ENCODE measurements at regions not wholly inside any gene's neighbourhood (a gene's known extent, or its start where the extent isn't known, plus 50 kb on each side); places are given as distances from the start of the nearest gene placed in this dataset.

GRCh38 chr14:47826809-47827208 lies 151.4 kb upstream of the MDGA2 start:
- Histone ChIP-seq H3K9me3 (ENCODE audit: control insufficient read depth, insufficient read depth, low read depth, low read length) (no peaks in the 10 kb centered on the region), H3K36me3 (ENCODE audit: control insufficient read depth in 2 of 2, insufficient read depth in 1 of 2, low read length in 2 of 2) (no peaks in the 10 kb centered on the region), H3K4me1 (ENCODE audit: control insufficient read depth, insufficient read depth, low read length) (no peaks in the 10 kb centered on the region), H3K27ac (ENCODE audit: extremely low read depth, low read depth, low read length) (no peak overlapping the region), H3K4me3 (ENCODE audit: low read depth, low read length) (no peak overlapping the region)
- ChIA-PET POLR2A (no interaction called here), CTCF (interaction anchor here (0.6 kb wide), 1 partner anchor 16 kb away, joined by 3 read pairs; no protein-coding TSS in a partner anchor)
- TF ChIP-seq ZNF16 (tag by site-specific recombination; IDR thresholded peaks at IDR 0.05; ENCODE audit: low read depth) (no peak), ZNF239 (tag by site-specific recombination; IDR thresholded peaks at IDR 0.05) (no peak), ZNF311 (tag by site-specific recombination; IDR thresholded peaks at IDR 0.05; ENCODE audit: borderline replicate concordance) (no peak), ZNF140 (tag by site-specific recombination; IDR thresholded peaks at IDR 0.05) (no peak)

- Histone ChIP-seq H3K9me3 (ENCODE audit: control insufficient read depth, insufficient read depth, low read depth, low read length) (no peaks in the 10 kb centered on the region), H3K27ac (ENCODE audit: extremely low read depth, low read depth, low read length) (no peak overlapping the region), H3K4me1 (ENCODE audit: control insufficient read depth, insufficient read depth, low read length) (no peaks in the 10 kb centered on the region), H3K36me3 (ENCODE audit: control insufficient read depth in 2 of 2, insufficient read depth in 1 of 2, low read length in 2 of 2) (no peaks in the 10 kb centered on the region), H3K4me3 (ENCODE audit: low read depth, low read length) (no peak overlapping the region)
- TF ChIP-seq ZNF623 (tag by site-specific recombination; IDR thresholded peaks at IDR 0.05): no peak
- no peak for TF ChIP-seq ZNF843 (tag by site-specific recombination; IDR thresholded peaks at IDR 0.05)
- no peak for TF ChIP-seq ZBTB48 (tag by site-specific recombination; IDR thresholded peaks at IDR 0.05)
- no peak for TF ChIP-seq ZNF132 (tag by site-specific recombination; IDR thresholded peaks at IDR 0.05; ENCODE audit: borderline replicate concordance)
- no peak for TF ChIP-seq ZNF521 (tag by site-specific recombination; IDR thresholded peaks at IDR 0.05)
- CTCF ChIA-PET: no interaction called here
- POLR2A ChIA-PET: no interaction called here
These were observed 146.9 kb upstream of the MDGA2 start for GRCh38 chr14:47822326-47822725.

GRCh38 chr14:47821135-47821534 lies 145.7 kb upstream of the MDGA2 start:
- CTCF ChIA-PET: no interaction called here
- H3K27ac ChIP-seq (ENCODE audit: extremely low read depth, low read depth, low read length): no peak overlapping the region
- POLR2A ChIA-PET: no interaction called here
- TF ChIP-seq ZNF133 (tag by site-specific recombination; IDR thresholded peaks at IDR 0.05): no peak
- TF ChIP-seq GLIS1 (tag by site-specific recombination; IDR thresholded peaks at IDR 0.05): no peak
- no peak for TF ChIP-seq ZNF26 (tag by site-specific recombination; IDR thresholded peaks at IDR 0.05)
- TF ChIP-seq ZNF707 (tag by site-specific recombination; IDR thresholded peaks at IDR 0.05): no peak
- no peak for TF ChIP-seq HOXA7 (CRISPR knock-in tag; IDR thresholded peaks at IDR 0.05; ENCODE audit: borderline replicate concordance)
- no peak for TF ChIP-seq ZFP3 (tag by site-specific recombination; IDR thresholded peaks at IDR 0.05; ENCODE audit: low read depth)
- TF ChIP-seq ZNF184 (tag by site-specific recombination; IDR thresholded peaks at IDR 0.05): no peak
- TF ChIP-seq ZNF23 (tag by site-specific recombination; IDR thresholded peaks at IDR 0.05; ENCODE audit: borderline replicate concordance): no peak
- no peak for TF ChIP-seq ZNF214 (tag by site-specific recombination; IDR thresholded peaks at IDR 0.05; ENCODE audit: borderline replicate concordance)
- TF ChIP-seq ZNF792 (tag by site-specific recombination; IDR thresholded peaks at IDR 0.05): no peak
- TF ChIP-seq ZNF623 (tag by site-specific recombination; IDR thresholded peaks at IDR 0.05): no peak
- no peak for TF ChIP-seq ZNF621 (tag by site-specific recombination; IDR thresholded peaks at IDR 0.05)
- TF ChIP-seq ZNF664 (tag by site-specific recombination; IDR thresholded peaks at IDR 0.05): no peak
- TF ChIP-seq ZNF266 (tag by site-specific recombination; IDR thresholded peaks at IDR 0.05; ENCODE audit: low read depth): no peak
- no peak for TF ChIP-seq ZNF513 (tag by site-specific recombination; IDR thresholded peaks at IDR 0.05)
- no peak for TF ChIP-seq ZNF518A (tag by site-specific recombination; conservative IDR thresholded peaks at IDR 0.05; ENCODE audit: low read depth)
- no peak for TF ChIP-seq ZNF48 (tag by site-specific recombination; IDR thresholded peaks at IDR 0.05)
- TF ChIP-seq ZNF140 (tag by site-specific recombination; IDR thresholded peaks at IDR 0.05): no peak

More at GRCh38 chr14:47821135-47821534, 145.7 kb upstream of the MDGA2 start:
- no peak overlapping the region for H3K4me3 ChIP-seq (ENCODE audit: low read depth, low read length)
- H3K36me3 ChIP-seq (ENCODE audit: control insufficient read depth in 2 of 2, insufficient read depth in 1 of 2, low read length in 2 of 2): no peaks in the 10 kb centered on the region
- H3K4me1 ChIP-seq (ENCODE audit: control insufficient read depth, insufficient read depth, low read length): no peaks in the 10 kb centered on the region
- no peaks in the 10 kb centered on the region for H3K9me3 ChIP-seq (ENCODE audit: control insufficient read depth, insufficient read depth, low read depth, low read length)
